OCI-LY7 (cell line): ENCODE measurements at regions not wholly inside any gene's neighbourhood (a gene's known extent, or its start where the extent isn't known, plus 50 kb on each side); places are given as distances from the start of the nearest gene placed in this dataset.

Experiments used
- BruUV-seq: library from RNA; stranded (reverse); fragments of 400-500 nt; replicated peaks from 2 replicates; lab custom pipeline; 2021; lab: Mats Ljungman, UMichigan
- CTCF ChIA-PET: fragments of 300-600 bp; sonication (Branson Sonifier 250); formaldehyde crosslinking; loops from one replicate; lab custom pipeline; 2022; ENCODE audit warnings: antibody characterized with exemption; ENCODE audit not compliant: unreplicated experiment; lab: Charles Lee
- POLR2A ChIA-PET: fragments of 300-600 bp; sonication (Branson Sonifier 250); formaldehyde crosslinking; loops from one replicate; lab custom pipeline; 2022; ENCODE audit warnings: antibody characterized with exemption; lab: Charles Lee
- DNase-seq: peaks from one replicate; pipeline ENCODE4 v3.0.0-alpha.2; 2015; ENCODE audit warnings: low spot score
- H2AFZ ChIP-seq: fragments of 200-600 bp; sonication (generic), shearing (Covaris generic); 2 replicates; pipeline ENCODE4 v1.6.1; 2014; ENCODE audit warnings: mild to moderate bottlenecking, antibody characterized with exemption, low read length, moderate library complexity
- H3K27ac ChIP-seq: fragments of 200-600 bp; sonication (generic); 2 replicates; pipeline ENCODE4 v1.5.1; 2014; ENCODE audit warnings: mixed run types, low read depth, mild to moderate bottlenecking, moderate library complexity, low read length, inconsistent platforms; ENCODE audit not compliant: poor library complexity, severe bottlenecking
- H3K36me3 ChIP-seq: fragments of 200-600 bp; sonication (generic); 2 replicates; pipeline ENCODE4 v1.6.1; 2014; ENCODE audit warnings: mild to moderate bottlenecking, antibody characterized with exemption, low read length, moderate library complexity, mixed read lengths; ENCODE audit not compliant: insufficient read depth
- H3K4me1 ChIP-seq: fragments of 200-600 bp; sonication (generic); 2 replicates; pipeline ENCODE4 v1.5.1; 2014; ENCODE audit warnings: mild to moderate bottlenecking, low read length; ENCODE audit not compliant: insufficient read depth, poor library complexity, severe bottlenecking
- H3K4me2 ChIP-seq: fragments of 200-600 bp; sonication (generic); 2 replicates; pipeline ENCODE4 v1.6.1; 2014; ENCODE audit warnings: mild to moderate bottlenecking, low read length
- H3K4me3 ChIP-seq: fragments of 200-600 bp; sonication (generic); 2 replicates; pipeline ENCODE4 v1.5.1; 2014; ENCODE audit warnings: mild to moderate bottlenecking, low read depth, low read length; ENCODE audit not compliant: poor library complexity, severe bottlenecking
- H3K79me2 ChIP-seq: fragments of 200-600 bp; sonication (generic); 2 replicates; pipeline ENCODE4 v1.6.1; 2016; ENCODE audit warnings: low read depth, mild to moderate bottlenecking, low read length, moderate library complexity, mixed read lengths; ENCODE audit not compliant: insufficient read depth
- H3K9me2 ChIP-seq: fragments of 200-600 bp; sonication (generic); 2 replicates; pipeline ENCODE4 v1.6.1; 2016; ENCODE audit warnings: mild to moderate bottlenecking, low read length, mixed read lengths; ENCODE audit not compliant: insufficient read depth
- H3K9me3 ChIP-seq: fragments of 200-600 bp; sonication (generic); 2 replicates; pipeline ENCODE4 v1.6.1; 2014; ENCODE audit warnings: mild to moderate bottlenecking, mixed run types, low read length, mixed read lengths
- H4K20me1 ChIP-seq: fragments of 200-600 bp; sonication (generic); 2 replicates; pipeline ENCODE4 v1.6.1; 2014; ENCODE audit warnings: mild to moderate bottlenecking, antibody characterized with exemption, low read length, moderate library complexity, mixed read lengths; ENCODE audit not compliant: insufficient read depth
- EZH2phosphoT487 ChIP-seq: fragments of 200-600 bp; sonication (generic); IDR thresholded peaks from 2 replicates; pipeline ENCODE4 v1.6.1; 2018; ENCODE audit warnings: low read depth, borderline replicate concordance, mild to moderate bottlenecking, mixed run types, antibody characterized with exemption, low read length, moderate library complexity, mixed read lengths
- intact Hi-C: fragments of 100-400 bp; cut with micrococcal nuclease; formaldehyde crosslinking; loops from one replicate; pipeline ENCODE4 v1.10.0; 2022; ENCODE audit not compliant: unreplicated experiment
- TF ChIP-seq, protein P1 (sequence below): fragments of 200-600 bp; sonication (generic); conservative IDR thresholded peaks from 2 replicates; pipeline ENCODE4 v1.5.1; 2014; ENCODE audit warnings: mild to moderate bottlenecking, antibody characterized with exemption, low read length, moderate library complexity, mixed read lengths

DNA sequence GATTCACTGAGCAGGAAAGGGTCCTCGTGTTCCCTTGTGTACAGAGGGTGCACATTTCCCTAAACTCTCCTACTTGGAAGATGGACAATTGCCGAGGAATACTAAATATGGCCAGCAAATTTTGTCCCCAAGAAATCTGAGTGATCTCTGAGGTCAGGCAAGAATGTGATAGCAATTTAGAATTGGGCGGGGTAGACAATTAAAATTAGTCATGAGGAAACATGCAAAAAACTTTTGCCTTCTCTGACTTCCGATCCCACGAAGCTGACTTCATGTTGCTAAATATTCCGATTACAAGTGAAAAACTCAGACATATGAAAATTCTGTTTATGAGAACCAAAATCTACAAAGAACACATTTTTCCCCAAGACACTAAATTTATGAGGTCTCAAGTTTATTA is 453.9 kb upstream of the ZFP42 start:
- Histone ChIP-seq H3K4me1 (no peaks in the 10 kb centered on the region), H3K9me3 (no peaks in the 10 kb centered on the region), H3K9me2 (no peaks in the 10 kb centered on the region), H3K4me3 (no peak overlapping the region), H3K4me2 (no peak overlapping the region), H4K20me1 (no peaks in the 10 kb centered on the region), H3K27ac (no peak overlapping the region), H2AFZ (no peak overlapping the region), H3K79me2 (no peaks in the 10 kb centered on the region), H3K36me3 (no peaks in the 10 kb centered on the region)
- TF ChIP-seq EZH2phosphoT487: no peak
- TF ChIP-seq, protein P1, sequence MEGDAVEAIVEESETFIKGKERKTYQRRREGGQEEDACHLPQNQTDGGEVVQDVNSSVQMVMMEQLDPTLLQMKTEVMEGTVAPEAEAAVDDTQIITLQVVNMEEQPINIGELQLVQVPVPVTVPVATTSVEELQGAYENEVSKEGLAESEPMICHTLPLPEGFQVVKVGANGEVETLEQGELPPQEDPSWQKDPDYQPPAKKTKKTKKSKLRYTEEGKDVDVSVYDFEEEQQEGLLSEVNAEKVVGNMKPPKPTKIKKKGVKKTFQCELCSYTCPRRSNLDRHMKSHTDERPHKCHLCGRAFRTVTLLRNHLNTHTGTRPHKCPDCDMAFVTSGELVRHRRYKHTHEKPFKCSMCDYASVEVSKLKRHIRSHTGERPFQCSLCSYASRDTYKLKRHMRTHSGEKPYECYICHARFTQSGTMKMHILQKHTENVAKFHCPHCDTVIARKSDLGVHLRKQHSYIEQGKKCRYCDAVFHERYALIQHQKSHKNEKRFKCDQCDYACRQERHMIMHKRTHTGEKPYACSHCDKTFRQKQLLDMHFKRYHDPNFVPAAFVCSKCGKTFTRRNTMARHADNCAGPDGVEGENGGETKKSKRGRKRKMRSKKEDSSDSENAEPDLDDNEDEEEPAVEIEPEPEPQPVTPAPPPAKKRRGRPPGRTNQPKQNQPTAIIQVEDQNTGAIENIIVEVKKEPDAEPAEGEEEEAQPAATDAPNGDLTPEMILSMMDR: no peak
- no TSS peak for BruUV-seq
- ChIA-PET CTCF (no interaction called here), POLR2A (interaction anchor here (0.6 kb wide), 1 partner anchor 34 kb away, joined by 3 read pairs; no protein-coding TSS in a partner anchor)
- no peak for DNase-seq
- intact Hi-C loops: no loop called here

DNA sequence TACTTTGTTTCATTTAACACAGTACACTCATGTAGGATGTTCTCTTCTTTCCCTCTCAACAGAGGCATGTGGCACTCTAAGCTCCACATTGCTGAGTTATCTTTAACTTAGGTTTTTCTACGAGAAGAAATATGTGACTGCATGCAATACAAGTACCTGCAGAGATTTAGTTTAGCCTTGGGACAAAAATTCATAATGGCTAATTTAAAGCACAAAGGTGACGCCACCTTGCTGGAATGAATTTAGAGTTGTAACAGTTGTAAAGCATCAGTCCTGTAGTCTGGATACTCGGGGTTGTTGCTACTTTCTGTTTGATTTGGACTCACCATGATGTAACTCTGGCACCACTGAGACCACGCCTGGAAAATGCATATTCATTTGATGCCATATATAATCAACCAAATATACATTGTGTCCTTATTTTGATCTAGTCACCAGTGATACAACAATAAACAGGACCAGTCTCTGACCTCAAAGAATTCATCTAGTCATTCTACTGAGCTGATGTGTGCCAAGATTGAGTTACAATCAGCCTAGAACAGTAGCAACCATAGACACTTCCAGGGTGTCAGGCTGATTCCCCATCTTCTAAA is 451.0 kb upstream of the ZFP42 start:
- no peaks in the 10 kb centered on the region for H3K4me1 ChIP-seq
- H3K9me3 ChIP-seq: no peaks in the 10 kb centered on the region
- H3K36me3 ChIP-seq: no peaks in the 10 kb centered on the region
- no peaks in the 10 kb centered on the region for H4K20me1 ChIP-seq
- no peak for DNase-seq
- no TSS peak for BruUV-seq
- intact Hi-C loops: no loop called here
- no peaks in the 10 kb centered on the region for H3K9me2 ChIP-seq
- ChIA-PET CTCF (no interaction called here), POLR2A (interaction anchor here (0.6 kb wide), 1 partner anchor 196 kb away, joined by 3 read pairs; no protein-coding TSS in a partner anchor)
- no peak overlapping the region for H2AFZ ChIP-seq
- H3K27ac ChIP-seq: no peak overlapping the region
- H3K79me2 ChIP-seq: no peaks in the 10 kb centered on the region
- H3K4me3 ChIP-seq: no peak overlapping the region
- no peak overlapping the region for H3K4me2 ChIP-seq
- no peak for TF ChIP-seq EZH2phosphoT487
- TF ChIP-seq, protein P1: no peak

GRCh38 chr4:187547316-187547715 is 448.3 kb upstream of the ZFP42 start:
- no peak overlapping the region for H3K27ac ChIP-seq
- H3K4me2 ChIP-seq: no peak overlapping the region
- no peaks in the 10 kb centered on the region for H3K4me1 ChIP-seq
- H2AFZ ChIP-seq: no peak overlapping the region
- no TSS peak for BruUV-seq
- no peaks in the 10 kb centered on the region for H4K20me1 ChIP-seq
- H3K9me2 ChIP-seq: no peaks in the 10 kb centered on the region
- no peaks in the 10 kb centered on the region for H3K9me3 ChIP-seq
- H3K36me3 ChIP-seq: no peaks in the 10 kb centered on the region
- H3K79me2 ChIP-seq: no peaks in the 10 kb centered on the region
- DNase-seq: no peak
- CTCF ChIA-PET: no interaction called here
- intact Hi-C loops: no loop called here
- POLR2A ChIA-PET: no interaction called here
- TF ChIP-seq, protein P1: no peak
- TF ChIP-seq EZH2phosphoT487: no peak
- H3K4me3 ChIP-seq: no peak overlapping the region
